NOMO-1 (cell line): ENCODE measurements at regions not wholly inside any gene's neighbourhood (a gene's known extent, or its start where the extent isn't known, plus 50 kb on each side); places are given as distances from the start of the nearest gene placed in this dataset.
A peak's percentile ranks its signal among the peaks of the same experiment; 100 is the strongest.
"Not testable (repeated sequence)": the region's sequence is repeated elsewhere in the genome, so short reads cannot be mapped to it uniquely, and the experiment has no call there.

Source experiments
- DNase-seq, 2 experiments: peaks; one replicate each; lab custom pipeline; 2025; ENCODE audit not compliant: unreplicated experiment in 2 of 2; lab: John Stamatoyannopoulos, UW

- DNase-seq = no peak
These were observed 107.2 kb upstream of the ECI2 start for GRCh38 chr6:4242601-4243000.

DNA sequence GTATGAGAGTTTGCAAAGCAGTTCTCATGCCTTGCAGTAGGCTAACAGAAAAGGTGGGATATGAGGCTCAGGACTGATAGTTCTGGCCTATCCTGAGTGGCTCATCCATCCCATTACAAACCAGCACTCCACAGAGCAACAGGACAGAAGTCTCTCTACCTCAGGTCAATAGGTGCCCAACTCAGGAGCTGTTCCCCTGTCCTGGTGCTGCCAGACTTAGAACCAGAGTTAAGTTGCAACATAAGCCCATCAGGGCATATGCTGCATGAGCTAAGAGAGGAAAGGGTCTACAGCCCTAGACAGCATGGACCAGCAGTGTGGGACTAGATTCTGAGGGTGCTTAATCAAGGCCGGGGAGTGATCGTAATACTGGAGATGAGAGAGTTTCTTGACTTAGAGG, 104.8 kb upstream of the ECI2 start:
- DNase-seq = no peak

DNA sequence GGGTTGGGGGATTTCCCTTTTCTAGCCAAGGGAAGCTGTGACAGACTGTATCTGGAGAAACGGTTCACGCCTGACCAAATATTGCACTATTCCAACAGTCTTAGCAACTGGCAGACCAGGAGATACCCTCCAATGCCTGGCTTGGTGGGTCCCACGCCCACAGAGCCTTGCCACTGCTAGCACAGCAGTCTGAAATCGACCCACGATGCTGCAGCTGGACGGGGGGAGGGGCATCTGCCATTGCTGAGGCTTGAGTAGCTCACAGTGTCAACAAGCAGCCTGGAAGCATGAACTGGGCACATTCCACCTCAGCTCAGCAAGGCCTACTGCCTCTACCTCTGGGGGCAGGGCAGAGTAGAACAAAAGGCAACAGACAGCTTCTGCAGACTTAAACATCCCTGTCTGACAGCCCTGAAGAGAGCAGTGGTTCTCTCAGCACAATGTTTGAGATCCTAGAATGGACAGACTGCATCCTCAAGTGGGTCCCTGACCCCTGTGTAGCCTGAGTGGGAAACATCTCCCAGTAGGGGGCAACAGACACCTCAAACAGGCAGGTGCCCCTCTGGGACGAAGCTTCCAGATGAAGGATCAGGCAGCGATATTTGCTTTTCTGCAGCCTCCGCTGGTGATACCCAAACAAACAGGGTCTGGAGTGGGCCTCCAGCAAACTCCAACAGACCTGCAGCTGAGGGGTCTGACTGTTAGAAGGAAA, 89.9 kb upstream of the ECI2 start:
- no peak for DNase-seq

DNA sequence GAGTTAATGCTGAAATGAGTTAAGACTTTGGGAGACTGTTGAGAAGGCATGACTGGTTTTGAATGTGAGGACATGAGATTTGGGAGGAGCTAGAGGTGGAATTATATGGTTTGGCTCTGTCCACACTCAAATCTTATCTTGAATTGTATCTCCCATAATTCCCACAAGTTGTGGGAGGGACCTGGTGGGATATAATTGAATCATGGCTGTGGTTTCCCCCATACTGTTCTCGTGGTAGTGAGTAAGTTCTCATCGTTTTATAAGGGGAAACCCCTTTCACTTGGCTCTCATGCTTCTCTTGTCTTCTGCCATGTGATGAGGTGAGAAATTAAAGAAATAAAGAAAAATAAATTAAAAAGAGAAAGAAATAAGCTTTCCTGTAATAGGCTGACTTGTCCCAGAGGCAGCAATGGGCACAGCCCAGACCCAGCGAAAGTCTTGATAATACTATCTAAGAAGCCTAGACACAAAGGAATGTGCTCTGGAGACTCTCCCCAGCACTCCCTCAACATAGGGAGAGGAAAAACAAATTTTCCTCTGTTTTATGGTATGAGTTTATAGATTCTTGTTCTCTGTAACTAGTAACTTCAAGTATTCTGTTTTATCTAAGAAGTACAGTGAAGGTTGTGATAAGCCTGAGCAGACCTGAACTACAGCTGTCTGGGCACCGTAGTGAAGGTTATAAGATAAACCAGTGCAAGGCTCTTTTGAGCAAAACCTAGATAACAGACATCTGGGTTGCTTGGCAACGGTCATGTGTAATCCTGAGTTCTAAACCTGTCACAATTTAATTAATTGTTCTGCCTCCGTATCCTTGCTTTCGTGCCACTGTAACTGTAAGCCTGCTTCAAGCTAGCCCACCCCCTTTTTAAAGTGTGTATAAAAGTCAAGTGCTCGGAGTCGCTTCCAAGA, 88.9 kb upstream of the ECI2 start:
- DNase-seq = no peak

GRCh38 chr6:4220558-4220957, 85.2 kb upstream of the ECI2 start:
- no peak for DNase-seq

DNA sequence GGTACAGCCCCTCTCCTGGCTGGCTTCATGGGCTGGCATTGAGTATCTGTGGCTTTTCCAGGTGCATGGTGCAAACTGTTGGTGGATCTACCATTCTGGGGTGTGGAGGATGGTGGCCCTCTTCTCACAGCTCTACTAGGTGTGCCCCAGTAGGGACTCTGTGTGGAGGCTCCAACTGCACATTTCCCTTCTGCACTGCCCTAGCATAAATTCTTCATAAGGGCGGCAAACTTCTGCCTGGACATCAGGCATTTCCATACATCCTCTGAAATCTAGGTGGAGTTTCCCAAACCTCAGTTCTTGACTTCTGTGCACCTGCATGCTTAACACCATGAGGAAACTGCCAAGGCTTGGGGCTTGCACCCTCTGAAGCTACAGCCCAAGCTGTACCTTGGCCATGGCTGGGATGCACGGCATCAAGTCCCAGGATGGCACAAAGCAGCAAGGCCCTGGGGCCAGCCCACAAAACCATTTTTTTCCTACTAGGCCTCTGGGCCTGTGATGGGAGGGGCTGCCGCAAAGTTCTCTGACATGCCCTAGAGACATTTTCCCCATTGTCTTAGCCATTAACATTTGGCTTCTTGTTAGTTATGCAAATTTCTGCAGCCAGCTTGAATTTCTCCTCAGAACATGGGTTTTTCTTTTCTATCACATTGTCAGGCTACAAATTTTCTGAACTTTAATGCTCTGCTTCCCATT, 83.4 kb upstream of the ECI2 start:
- DNase-seq = not testable (repeated sequence)

- DNase-seq = no peak
These were observed 77.2 kb upstream of the ECI2 start for GRCh38 chr6:4212588-4212987.

- DNase-seq = peak; percentile 0 to 19
These were observed 75.4 kb upstream of the ECI2 start for GRCh38 chr6:4210629-4211419.

GRCh38 chr6:4209196-4209595, 73.8 kb upstream of the ECI2 start:
- peak; percentile 41 to 69 for DNase-seq

DNA sequence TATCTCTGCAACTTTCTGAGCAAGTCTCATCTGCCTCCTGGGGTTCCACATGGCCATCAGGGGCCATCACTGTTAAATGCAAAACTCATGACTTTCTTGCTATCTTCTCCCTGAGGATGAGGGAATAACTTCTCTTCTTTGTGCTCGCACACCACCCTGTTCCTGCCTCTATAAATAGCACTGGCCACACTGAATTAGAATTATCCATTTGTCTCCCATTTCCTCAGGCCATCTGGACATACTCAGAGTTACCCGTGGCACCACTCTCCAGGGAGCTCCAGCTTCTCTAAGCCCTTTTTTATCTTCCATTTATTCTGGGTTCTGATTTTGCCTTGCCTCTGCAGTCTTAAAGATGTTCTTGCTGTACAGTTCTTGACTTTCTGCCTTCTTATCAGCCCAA, 72.8 kb upstream of the ECI2 start:
- no peak for DNase-seq

GRCh38 chr6:4203642-4204417, 68.5 kb upstream of the ECI2 start:
- not testable (repeated sequence) for DNase-seq

GRCh38 chr6:4192627-4193026, 57.3 kb upstream of the ECI2 start:
- no peak for DNase-seq

DNA sequence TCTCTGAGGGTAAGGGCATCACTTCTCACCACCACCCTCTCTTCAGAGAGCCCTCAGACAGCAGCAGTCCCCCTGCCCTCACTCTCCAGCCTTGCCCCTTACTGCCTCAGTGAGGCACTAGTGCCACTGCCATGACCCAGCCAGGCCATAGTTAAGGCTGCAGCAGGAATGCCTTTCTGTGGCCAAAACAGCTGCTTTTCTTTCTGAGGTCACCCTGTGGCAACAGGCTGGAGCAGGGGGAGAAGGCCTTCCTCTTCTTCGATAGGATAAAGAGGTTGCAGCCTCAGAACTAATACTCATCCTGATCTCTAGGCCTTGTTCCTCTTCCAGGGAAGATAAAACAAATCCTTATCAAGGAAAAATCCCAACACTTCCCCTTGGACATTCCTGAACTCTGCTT, 56.8 kb upstream of the ECI2 start:
- no peak for DNase-seq

GRCh38 chr6:4191271-4191721, 55.9 kb upstream of the ECI2 start:
- no peak for DNase-seq

DNA sequence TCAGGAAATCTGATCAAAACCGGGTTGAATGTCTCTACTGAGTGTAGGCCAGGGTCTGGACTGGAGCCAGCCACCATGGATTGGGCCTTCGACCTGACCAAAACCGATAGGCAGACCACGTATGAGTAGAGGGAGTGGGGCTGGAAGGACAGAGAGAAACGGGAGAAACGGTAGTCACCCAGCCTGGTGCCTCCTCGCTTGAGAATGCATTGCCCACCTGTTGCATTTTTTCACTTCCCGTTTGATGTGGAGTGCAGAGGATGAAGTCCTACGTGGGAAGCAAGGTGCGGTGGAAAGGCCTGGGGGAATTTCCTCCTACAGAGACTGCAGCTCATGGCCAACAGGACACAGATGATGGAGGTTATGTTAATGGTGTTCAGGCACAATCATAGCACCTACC, 53.9 kb upstream of the ECI2 start:
- DNase-seq = no peak

DNA sequence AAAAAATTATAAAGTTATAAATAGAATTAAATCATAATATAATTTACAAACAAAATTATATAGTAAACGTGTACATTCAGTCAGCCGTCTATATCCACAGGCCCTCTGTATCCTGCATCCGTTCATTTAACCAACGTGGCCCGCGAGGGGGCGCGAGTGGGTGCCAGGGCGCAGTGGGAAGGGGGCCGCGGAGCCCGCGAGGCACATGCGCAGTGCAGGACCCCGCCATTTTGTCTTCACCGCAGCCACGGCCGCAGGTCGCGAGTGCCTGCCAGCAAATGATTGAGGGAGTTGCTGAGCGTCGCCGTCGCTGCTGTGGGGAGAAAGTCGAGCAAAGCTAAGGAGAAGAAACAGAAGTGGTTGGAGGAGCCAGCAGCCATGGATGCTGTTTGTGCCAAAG, 53.4 kb upstream of the ECI2 start:
- DNase-seq = no peak

DNA sequence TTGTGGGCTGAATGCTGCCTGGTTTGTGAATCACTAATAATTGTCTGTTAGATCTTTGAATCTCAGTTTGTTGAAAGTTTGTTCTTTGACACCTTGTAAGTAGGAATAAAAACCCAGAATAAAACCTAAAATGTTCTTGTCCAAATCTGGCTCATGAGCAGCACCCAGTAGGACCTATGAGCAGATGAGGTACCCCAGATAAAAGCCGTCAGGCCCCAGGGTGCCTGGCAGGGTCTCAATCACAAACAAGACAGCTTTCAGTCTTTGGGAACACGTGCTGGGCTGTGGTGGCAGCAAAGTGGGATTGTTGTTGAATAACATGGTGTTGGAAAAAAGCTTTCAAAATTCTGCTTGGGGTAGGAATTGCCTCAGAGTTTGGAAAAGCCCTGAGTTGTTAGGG, 52.1 kb upstream of the ECI2 start:
- DNase-seq = no peak

DNA sequence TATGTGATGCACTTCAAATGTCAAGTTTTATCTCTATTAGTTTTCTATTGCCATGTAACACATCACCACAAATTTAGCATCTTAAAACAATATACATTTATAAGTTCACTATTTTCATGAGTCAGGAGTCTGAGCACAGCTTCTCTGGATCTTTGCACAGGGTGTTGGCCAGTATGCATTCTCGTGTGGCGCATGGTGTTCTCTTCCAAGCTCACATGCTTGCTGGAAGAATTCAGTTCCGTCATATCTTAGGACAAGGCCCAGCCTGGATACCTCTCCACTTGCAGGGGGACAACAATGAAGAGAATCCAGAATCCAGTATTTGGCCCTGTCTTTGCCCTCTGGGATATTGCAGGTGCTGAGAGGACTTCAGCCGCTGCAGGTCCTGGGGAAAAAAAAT, 51.0 kb upstream of the ECI2 start:
- no peak for DNase-seq

- DNase-seq = no peak
These were observed 50.5 kb upstream of the ECI2 start for GRCh38 chr6:4185846-4186245.

GRCh38 chr6:4185419-4185818, 50.0 kb upstream of the ECI2 start:
- DNase-seq = no peak
